H1 (cell line): ENCODE measurements at regions not wholly inside any gene's neighbourhood (a gene's known extent, or its start where the extent isn't known, plus 50 kb on each side); places are given as distances from the start of the nearest gene placed in this dataset.

ENCODE experiments used
- CTCF ChIA-PET: fragments of 300-600 bp; sonication (Branson Sonifier 250); formaldehyde crosslinking; loops from one replicate; lab custom pipeline; 2021; ENCODE audit not compliant: partially characterized antibody; lab: Charles Lee
- POLR2A ChIA-PET: fragments of 300-600 bp; sonication (Branson Sonifier 250); formaldehyde crosslinking; loops from one replicate; lab custom pipeline; 2021; ENCODE audit warnings: inconsistent platforms; ENCODE audit not compliant: partially characterized antibody; lab: Charles Lee
- DNase-seq, 2 experiments: peaks; one replicate each; pipeline versions ENCODE4 v3.0.0 to v3.0.0-alpha.2; 2010 to 2022; ENCODE audit warnings: low spot score in 2 of 2, low read depth in 1 of 2, mixed read lengths in 1 of 2
- FAIRE-seq: peaks from 2 replicates; lab custom pipeline; 2011; peaks lifted over from hg19 to GRCh38; lab: Jason Lieb, UNC
- H2AFZ ChIP-seq: 2 replicates; pipeline ENCODE4 v1.8.1; 2012; ENCODE audit warnings: low read length, inconsistent platforms
- H2AK5ac ChIP-seq: 2 replicates; pipeline ENCODE4 v1.6.1; 2013; ENCODE audit warnings: low read depth, low read length
- H2BK120ac ChIP-seq: replicated peaks from 2 replicates; pipeline ENCODE3; 2013; ENCODE audit warnings: low read depth, low read length, inconsistent platforms
- H2BK12ac ChIP-seq: 2 replicates; pipeline ENCODE4 v1.6.1; 2013; ENCODE audit warnings: low read depth, low read length
- H2BK15ac ChIP-seq: 2 replicates; pipeline ENCODE4 v1.6.1; 2013; ENCODE audit warnings: low read length
- H2BK20ac ChIP-seq: 2 replicates; pipeline ENCODE4 v1.6.1; 2013; ENCODE audit warnings: low read length
- H2BK5ac ChIP-seq: 2 replicates; pipeline ENCODE4 v1.6.1; 2013; ENCODE audit warnings: low read depth, low read length
- H3K14ac ChIP-seq: 2 replicates; pipeline ENCODE4 v1.6.1; 2013; ENCODE audit warnings: inconsistent platforms; ENCODE audit not compliant: insufficient read length
- H3K18ac ChIP-seq: 2 replicates; pipeline ENCODE4 v1.6.1; 2013; ENCODE audit warnings: low read length; ENCODE audit errors: extremely low read depth
- H3K23ac ChIP-seq: 2 replicates; pipeline ENCODE4 v1.6.1; 2013; ENCODE audit warnings: inconsistent platforms; ENCODE audit not compliant: insufficient read length
- H3K23me2 ChIP-seq: 2 replicates; pipeline ENCODE4 v1.6.1; 2013; ENCODE audit warnings: low read depth, low read length
- H3K27ac ChIP-seq: 2 replicates; pipeline ENCODE4 v1.6.1; 2011; ENCODE audit warnings: low read depth, low read length, inconsistent platforms
- H3K27me3 ChIP-seq, 4 experiments: replicated peaks in 1 of 4; 1 replicate in 1 of 4; 2 replicates in 3 of 4; pipeline versions ENCODE4 v1.6.1 to v1.8.1; 2011 to 2013; ENCODE audit warnings: low read length in 3 of 4, mild to moderate bottlenecking in 3 of 4, inconsistent platforms in 2 of 4, mixed read lengths in 2 of 4, moderate library complexity in 1 of 4; ENCODE audit not compliant: control insufficient read depth in 3 of 4, insufficient read depth in 3 of 4; ENCODE audit errors: extremely low read depth in 1 of 4
- H3K36me3 ChIP-seq, 4 experiments: 2 replicates each; pipeline versions ENCODE4 v1.6.1 to v1.8.1; 2011 to 2013; ENCODE audit warnings: mild to moderate bottlenecking in 4 of 4, low read length in 3 of 4, moderate library complexity in 2 of 4, control low read depth in 1 of 4, inconsistent platforms in 1 of 4; ENCODE audit not compliant: insufficient read depth in 4 of 4, control insufficient read depth in 2 of 4
- H3K4ac ChIP-seq: replicated peaks from 2 replicates; pipeline ENCODE3; 2013; ENCODE audit warnings: low read length, low read depth, mixed read lengths, inconsistent platforms; ENCODE audit not compliant: insufficient read length
- H3K4me1 ChIP-seq, 4 experiments: replicated peaks in 1 of 4; 1 replicate in 1 of 4; 2 replicates in 3 of 4; pipeline versions ENCODE4 v1.6.1 to v1.8.1; 2011 to 2013; ENCODE audit warnings: low read length in 3 of 4, inconsistent platforms in 2 of 4, mixed read lengths in 1 of 4; ENCODE audit not compliant: insufficient read depth in 4 of 4, control insufficient read depth in 3 of 4
- H3K4me2 ChIP-seq, 2 experiments: 2 replicates each; pipeline versions ENCODE4 v1.6.1 to v1.8.1; 2011 to 2013; ENCODE audit warnings: low read depth in 2 of 2, low read length in 2 of 2, control low read depth in 1 of 2, inconsistent platforms in 1 of 2, mild to moderate bottlenecking in 1 of 2; ENCODE audit not compliant: insufficient read depth in 1 of 2
- H3K4me3 ChIP-seq, 4 experiments: fragments of 200-600, 300-600 bp in 1 of 4; sonication (generic), shearing (Covaris generic), sonication (Bioruptor Twin) in 1 of 4; 2 replicates each; pipeline versions ENCODE4 v1.5.1 to v1.8.1; 2011 to 2016; ENCODE audit warnings: low read length in 4 of 4, low read depth in 3 of 4, control low read depth in 2 of 4, inconsistent platforms in 2 of 4, mild to moderate bottlenecking in 2 of 4, mixed read lengths in 1 of 4, moderate library complexity in 1 of 4; ENCODE audit not compliant: insufficient read depth in 2 of 4; ENCODE audit errors: extremely low read depth in 1 of 4
- H3K56ac ChIP-seq: replicated peaks from 2 replicates; pipeline ENCODE3; 2013; ENCODE audit warnings: low read depth, mild to moderate bottlenecking, mixed read lengths, low read length, inconsistent platforms; ENCODE audit not compliant: insufficient read length
- H3K79me1 ChIP-seq: 2 replicates; pipeline ENCODE4 v1.6.1; 2013; ENCODE audit warnings: low read depth, low read length, control low read depth
- H3K79me2 ChIP-seq, 2 experiments: 2 replicates each; pipeline versions ENCODE4 v1.6.1 to v1.8.1; 2012 to 2013; ENCODE audit warnings: low read length in 2 of 2, mild to moderate bottlenecking in 2 of 2, inconsistent platforms in 1 of 2; ENCODE audit not compliant: insufficient read depth in 2 of 2, control insufficient read depth in 1 of 2
- H3K9ac ChIP-seq, 4 experiments: replicated peaks in 1 of 4; 1 replicate in 1 of 4; 2 replicates in 3 of 4; pipeline versions ENCODE4 v1.6.1 to v1.8.1; 2011 to 2013; ENCODE audit warnings: low read depth in 3 of 4, low read length in 3 of 4, control low read depth in 2 of 4, mild to moderate bottlenecking in 2 of 4, moderate library complexity in 2 of 4, inconsistent platforms in 1 of 4; ENCODE audit errors: extremely low read depth in 1 of 4
- H3K9me3 ChIP-seq, 2 experiments: 2 replicates each; pipeline versions ENCODE4 v1.6.1 to v1.8.1; 2012 to 2013; ENCODE audit warnings: mild to moderate bottlenecking in 2 of 2, moderate library complexity in 2 of 2, control low read depth in 1 of 2, inconsistent platforms in 1 of 2, low read depth in 1 of 2, low read length in 1 of 2, mixed read lengths in 1 of 2; ENCODE audit not compliant: insufficient read depth in 2 of 2
- H4K20me1 ChIP-seq, 2 experiments: replicated peaks in 1 of 2; 2 replicates each; pipeline versions ENCODE3 to v1.8.1; 2011 to 2013; ENCODE audit warnings: inconsistent platforms in 2 of 2, low read length in 2 of 2, mild to moderate bottlenecking in 1 of 2; ENCODE audit not compliant: insufficient read depth in 2 of 2, control insufficient read depth in 1 of 2
- H4K5ac ChIP-seq: 2 replicates; pipeline ENCODE4 v1.6.1; 2013; ENCODE audit warnings: low read length, low read depth, mixed read lengths, inconsistent platforms; ENCODE audit not compliant: insufficient read length
- H4K8ac ChIP-seq: 2 replicates; pipeline ENCODE4 v1.8.0; 2013; ENCODE audit warnings: mild to moderate bottlenecking, moderate library complexity, low read length, inconsistent platforms; ENCODE audit not compliant: insufficient read depth; ENCODE audit errors: extremely low read depth
- H4K91ac ChIP-seq: replicated peaks from 2 replicates; pipeline ENCODE3; 2013; ENCODE audit warnings: low read length, mixed read lengths, inconsistent platforms; ENCODE audit not compliant: insufficient read length
- CHD1 ChIP-seq: IDR thresholded peaks from 2 replicates; pipeline ENCODE4 v1.6.1; 2012; ENCODE audit warnings: low read depth, low read length, improper control_type of control experiment
- CTBP2 ChIP-seq: IDR thresholded peaks from 2 replicates; pipeline ENCODE4 v1.7.0; 2011; ENCODE audit warnings: borderline replicate concordance, mild to moderate bottlenecking, moderate library complexity, mixed read lengths, low read length; ENCODE audit not compliant: insufficient read depth, insufficient read length
- GABPA ChIP-seq: IDR thresholded peaks from 2 replicates; pipeline ENCODE4 v1.6.1; 2011; ENCODE audit warnings: mild to moderate bottlenecking, low read length, moderate library complexity, borderline replicate concordance; ENCODE audit not compliant: insufficient read depth
- GTF2F1 ChIP-seq: IDR thresholded peaks from 2 replicates; pipeline ENCODE4 v1.6.1; 2012; ENCODE audit warnings: low read depth, low read length, improper control_type of control experiment, borderline replicate concordance
- HDAC6 ChIP-seq: IDR thresholded peaks from one replicate; pipeline ENCODE4 v1.7.1; 2012; ENCODE audit warnings: low read depth, mild to moderate bottlenecking, inconsistent platforms, low read length, moderate library complexity
- POLR2AphosphoS5 ChIP-seq: IDR thresholded peaks from 2 replicates; pipeline ENCODE4 v1.6.1; 2011; ENCODE audit warnings: low read depth, low read length
- RAD21 ChIP-seq, 2 experiments: IDR thresholded peaks in 1 of 2; conservative IDR thresholded peaks in 1 of 2; 2 replicates each; pipeline ENCODE4 v1.6.1; 2011; ENCODE audit warnings: low read depth in 2 of 2, low read length in 2 of 2, improper control_type of control experiment in 1 of 2, inconsistent platforms in 1 of 2, mild to moderate bottlenecking in 1 of 2, moderate library complexity in 1 of 2
- TCF12 ChIP-seq: IDR thresholded peaks from 2 replicates; pipeline ENCODE4 v1.6.1; 2011; ENCODE audit warnings: low read depth, mild to moderate bottlenecking, low read length
- YY1 ChIP-seq: IDR thresholded peaks from 2 replicates; pipeline ENCODE4 v1.6.1; 2011; ENCODE audit warnings: low read depth, mild to moderate bottlenecking, low read length
- WGBS, 2 experiments: shearing (Covaris generic) in 1 of 2; methylation state at CpG; one replicate each; pipeline versions ENCODE4 v1.1.6 to v1.1.7; 2013 to 2015; ENCODE audit warnings: low lambda C conversion rate in 2 of 2, mixed read lengths in 2 of 2, inconsistent platforms in 1 of 2, low coverage in 1 of 2, missing lambda C conversion rate in 1 of 2; ENCODE audit not compliant: insufficient replicate concordance in 2 of 2, insufficient coverage in 1 of 2, insufficient read length in 1 of 2; ENCODE audit errors: extremely low coverage in 1 of 2, missing lambda C conversion rate in 1 of 2; 5-methylcytosine and 5-hydroxymethylcytosine counted together
- TF ChIP-seq, protein P1 (sequence below): IDR thresholded peaks from 2 replicates; pipeline ENCODE4 v1.6.1; 2011; ENCODE audit warnings: low read length, improper control_type of control experiment
- TF ChIP-seq, protein P2 (sequence below): IDR thresholded peaks from 2 replicates; pipeline ENCODE4 v1.6.1; 2012; ENCODE audit warnings: inconsistent platforms

DNA sequence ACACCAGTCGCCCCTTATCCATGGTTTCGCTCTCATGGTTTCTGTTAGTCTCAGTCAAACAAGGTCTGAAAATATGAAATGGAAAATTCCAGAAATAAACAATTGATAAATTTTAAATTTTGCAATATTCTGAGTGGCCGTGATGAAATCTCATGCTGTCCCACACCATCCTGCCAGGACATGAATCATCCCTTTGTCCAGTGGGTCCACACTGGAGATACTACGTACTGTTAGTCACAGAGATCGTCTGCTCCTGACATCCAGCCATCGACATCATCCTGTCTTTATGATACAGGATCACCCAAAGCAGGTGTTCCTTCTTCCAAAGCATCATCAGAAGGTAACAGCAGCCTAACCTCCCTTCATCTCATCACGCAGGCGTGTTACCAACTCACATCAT, 76.5 kb upstream of the MSX1 start:
- H3K4me3 ChIP-seq: no peak overlapping the region
- H3K4ac ChIP-seq: no peak overlapping the region
- no peak overlapping the region for H2BK120ac ChIP-seq
- FAIRE-seq (no peak), DNase-seq (no peak)
- no peaks in the 10 kb centered on the region for H3K23me2 ChIP-seq
- no peaks in the 10 kb centered on the region for H3K36me3 ChIP-seq
- no peak overlapping the region for H4K5ac ChIP-seq
- TF ChIP-seq RAD21 (IDR thresholded peaks at IDR 0.05 in 1 of 2, conservative IDR thresholded peaks at IDR 0.05 in 1 of 2; ENCODE audit: low read depth in 2 of 2, low read length in 2 of 2): no peak
- TF ChIP-seq HDAC6: no peak
- TF ChIP-seq, protein P1, sequence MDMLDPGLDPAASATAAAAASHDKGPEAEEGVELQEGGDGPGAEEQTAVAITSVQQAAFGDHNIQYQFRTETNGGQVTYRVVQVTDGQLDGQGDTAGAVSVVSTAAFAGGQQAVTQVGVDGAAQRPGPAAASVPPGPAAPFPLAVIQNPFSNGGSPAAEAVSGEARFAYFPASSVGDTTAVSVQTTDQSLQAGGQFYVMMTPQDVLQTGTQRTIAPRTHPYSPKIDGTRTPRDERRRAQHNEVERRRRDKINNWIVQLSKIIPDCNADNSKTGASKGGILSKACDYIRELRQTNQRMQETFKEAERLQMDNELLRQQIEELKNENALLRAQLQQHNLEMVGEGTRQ: no peak
- TF ChIP-seq, protein P2, sequence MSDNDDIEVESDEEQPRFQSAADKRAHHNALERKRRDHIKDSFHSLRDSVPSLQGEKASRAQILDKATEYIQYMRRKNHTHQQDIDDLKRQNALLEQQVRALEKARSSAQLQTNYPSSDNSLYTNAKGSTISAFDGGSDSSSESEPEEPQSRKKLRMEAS: no peak
- no peak for TF ChIP-seq CHD1
- TF ChIP-seq GTF2F1: no peak
- TF ChIP-seq GABPA: no peak
- TF ChIP-seq YY1: no peak
- TF ChIP-seq TCF12: no peak
- TF ChIP-seq CTBP2: no peak
- no peak for TF ChIP-seq POLR2AphosphoS5
- peaks cover 0 to 16% (median 0%) of the 10 kb centered on the region in 4 experiments; a peak in 1 of 7 replicates for H3K4me1 ChIP-seq
- H3K79me1 ChIP-seq: no peaks in the 10 kb centered on the region
- H3K14ac ChIP-seq: no peak overlapping the region
- no peak overlapping the region for H2AFZ ChIP-seq
- H3K9me3 ChIP-seq: peaks cover 0 to 2% of the 10 kb centered on the region in 2 experiments; a peak in 1 of 4 replicates
- no peak overlapping the region for H2BK5ac ChIP-seq
- no peak overlapping the region for H3K23ac ChIP-seq
- no peak overlapping the region for H4K8ac ChIP-seq
- H3K18ac ChIP-seq: no peak overlapping the region
- no peak overlapping the region for H3K4me2 ChIP-seq
- no peak overlapping the region for H4K91ac ChIP-seq
- no peak overlapping the region for H3K56ac ChIP-seq
- no peak overlapping the region for H3K27ac ChIP-seq
- no peak overlapping the region; the same call in 1 of the 2 replicates for H2AK5ac ChIP-seq
- ChIA-PET POLR2A (no interaction called here), CTCF (interaction anchor here (0.9 kb wide), 1 partner anchor 58 kb away, joined by 3 read pairs; no protein-coding TSS in a partner anchor)
- H3K79me2 ChIP-seq: no peaks in the 10 kb centered on the region
- WGBS, 2 experiments: 90% methylated on average over 8 of the region's 8 CpGs; no CpG with 5 or more reads in 1 of the 2 experiments
- H2BK12ac ChIP-seq: no peak overlapping the region; the same call in 1 of the 2 replicates
- H2BK20ac ChIP-seq: no peak overlapping the region
- no peak overlapping the region; the same call in 1 of the 2 replicates for H2BK15ac ChIP-seq
- peaks cover 0 to 2% of the 10 kb centered on the region in 2 experiments for H4K20me1 ChIP-seq
- H3K27me3 ChIP-seq: peaks cover 0 to 2% (median 0%) of the 10 kb centered on the region in 4 experiments; a peak in 2 of 7 replicates
- no peak overlapping the region for H3K9ac ChIP-seq
